Right lobe of liver (tissue), 6 donors: ENCODE measurements at regions not wholly inside any gene's neighbourhood (a gene's known extent, or its start where the extent isn't known, plus 50 kb on each side); places are given as distances from the start of the nearest gene placed in this dataset.
A peak's percentile ranks its signal among the peaks of the same experiment; 100 is the strongest.

Experiments used
- ATAC-seq, 4 donors: fragments of 200-7000 bp; cut with Tn5 transposase; one replicate each; pipeline ENCODE4 v1.9.1; 2020; ENCODE audit warnings: mild to moderate bottlenecking in 4 of 4, moderate library complexity in 4 of 4
- DNase-seq, 3 donors: peaks; one replicate each; pipeline ENCODE4 v3.0.0-alpha.2; 2020
- H3K27ac ChIP-seq, 3 donors: fragments of 200-600 bp; one replicate each; pipeline ENCODE4 v1.8.0; 2022
- H3K27me3 ChIP-seq, 2 donors: fragments of 200-600 bp; one replicate each; pipeline ENCODE4 v1.8.0; 2022
- H3K36me3 ChIP-seq, 4 donors: fragments of 200-600 bp; sonication (generic) in 1 of 4; one replicate each; pipeline versions ENCODE4 v1.5.1 to v1.8.0; 2017 to 2022; ENCODE audit warnings: control low read depth in 1 of 4
- H3K4me1 ChIP-seq, 4 donors: fragments of 200-600 bp; sonication (generic) in 1 of 4; one replicate each; pipeline versions ENCODE4 v1.5.1 to v1.8.0; 2017 to 2022; ENCODE audit warnings: control low read depth in 1 of 4
- H3K4me3 ChIP-seq, 3 donors: fragments of 200-600 bp; one replicate each; pipeline ENCODE4 v1.8.0; 2022
- H3K9me3 ChIP-seq, 4 donors: fragments of 200-600 bp; sonication (generic) in 1 of 4; one replicate each; pipeline versions ENCODE4 v1.5.1 to v1.8.0; 2017 to 2022; ENCODE audit warnings: control low read depth in 1 of 4
- CTCF ChIP-seq, 4 donors: fragments of 200-600 bp in 3 of 4; fragments of 450-650 bp in 1 of 4; IDR thresholded peaks; one replicate each; pipeline versions ENCODE4 v1.5.1 to v1.8.0; 2016 to 2022; ENCODE audit warnings: antibody characterized with exemption in 4 of 4, mild to moderate bottlenecking in 2 of 4
- POLR2A ChIP-seq: fragments of 450-650 bp; IDR thresholded peaks from one replicate; pipeline ENCODE4 v1.6.1; 2017; ENCODE audit warnings: antibody characterized with exemption, mild to moderate bottlenecking
- WGBS: methylation state at CpG from one replicate; pipeline ENCODE4 v1.1.6; 2018; ENCODE audit warnings: low coverage, low lambda C conversion rate; ENCODE audit not compliant: insufficient coverage; ENCODE audit errors: missing lambda C conversion rate; 5-methylcytosine and 5-hydroxymethylcytosine counted together
- intact Hi-C, 2 donors: fragments of 100-400 bp; cut with DNase I; formaldehyde crosslinking; loops; one replicate each; pipeline versions ENCODE4 v1.11.2 to v1.14.1; 2022
- donor health status: DM: no; HTN: yes; CAD: no.
- donor health status: DM: no; HTN: no; CAD: no.
- donor health status: DM: no; HTN: no; CAD: no.
- donor health status: DM: no; HTN: yes; CAD: no.
- donor health status: DM: no; HTN: yes; CAD: no.

- TF ChIP-seq POLR2A, result no peak
- no peak for TF ChIP-seq CTCF (IDR thresholded peaks at IDR 0.05)
- no peak overlapping the region for H3K4me3 ChIP-seq
- peaks cover 0 to 31% (median 12%) of the 10 kb centered on the region in 4 donors for H3K4me1 ChIP-seq
- WGBS, result 67% methylated on average over 4 of the region's 5 CpGs
- no peaks in the 10 kb centered on the region for H3K27me3 ChIP-seq
- H3K36me3 ChIP-seq, result no peaks in the 10 kb centered on the region
- ATAC-seq (no peak), DNase-seq (no peak)
- H3K9me3 ChIP-seq, result no peaks in the 10 kb centered on the region
- intact Hi-C loops, result no loop called here
- no peak overlapping the region for H3K27ac ChIP-seq
These were observed 57.0 kb downstream of the PHLDA1 start for GRCh38 chr12:75974323-75975187.

GRCh38 chr12:75971253-75971652 is 60.3 kb downstream of the PHLDA1 start:
- Histone ChIP-seq H3K4me3 (no peak overlapping the region), H3K27ac (no peak overlapping the region), H3K27me3 (no peaks in the 10 kb centered on the region), H3K9me3 (no peaks in the 10 kb centered on the region), H3K4me1 (peaks cover 0 to 4% (median 2%) of the 10 kb centered on the region in 4 donors), H3K36me3 (no peaks in the 10 kb centered on the region)
- no peak for ATAC-seq
- intact Hi-C loops, result no loop called here
- no peak for DNase-seq
- no peak for TF ChIP-seq CTCF (IDR thresholded peaks at IDR 0.05)
- TF ChIP-seq POLR2A, result no peak
- 85% methylated on average over 4 of the region's 4 CpGs for WGBS

GRCh38 chr12:75970310-75970709 is 61.3 kb downstream of the PHLDA1 start:
- H3K9me3 ChIP-seq, result no peaks in the 10 kb centered on the region
- no peaks in the 10 kb centered on the region for H3K36me3 ChIP-seq
- no peak for DNase-seq
- H3K27ac ChIP-seq, result no peak overlapping the region
- TF ChIP-seq POLR2A (no peak), CTCF (IDR thresholded peaks at IDR 0.05) (no peak)
- 100% methylated on average over 1 of the region's 1 CpG for WGBS
- intact Hi-C loops, result no loop called here
- no peaks in the 10 kb centered on the region for H3K4me1 ChIP-seq
- no peaks in the 10 kb centered on the region for H3K27me3 ChIP-seq
- H3K4me3 ChIP-seq, result no peak overlapping the region
- ATAC-seq, result no peak

GRCh38 chr12:75969768-75970167 is 61.8 kb downstream of the PHLDA1 start:
- Histone ChIP-seq H3K9me3 (no peaks in the 10 kb centered on the region), H3K4me3 (no peak overlapping the region), H3K4me1 (no peaks in the 10 kb centered on the region), H3K36me3 (no peaks in the 10 kb centered on the region), H3K27me3 (no peaks in the 10 kb centered on the region), H3K27ac (no peak overlapping the region)
- intact Hi-C loops, result no loop called here
- 73% methylated on average over 5 of the region's 5 CpGs for WGBS
- TF ChIP-seq POLR2A, result no peak
- TF ChIP-seq CTCF (IDR thresholded peaks at IDR 0.05), result no peak
- ATAC-seq (peak in 3 of 4 donors; percentile 33 to 72 (median 56)), DNase-seq (no peak)
